ENCODE measurements at regions not wholly inside any gene's neighbourhood (a gene's known extent, or its start where the extent isn't known, plus 50 kb on each side); places are given as distances from the start of the nearest gene placed in this dataset.
A peak's percentile ranks its signal among the peaks of the same experiment; 100 is the strongest.

- no peaks in the 10 kb centered on the region for H3K9me3 ChIP-seq (replicated peaks in 1 of 11)
- peak overlapping the region in 8 of 11 experiments; percentile 34 to 69 (median 60); a peak in 14 of 22 replicates for H3K9ac ChIP-seq
- H3K27ac ChIP-seq: peak overlapping the region in 9 of 11 experiments; percentile 50 to 88 (median 82); a peak in 18 of 22 replicates
- H3K4me3 ChIP-seq: peak overlapping the region in 6 of 10 experiments; percentile 3 to 30 (median 15); a peak in 5 of 20 replicates
- no peak for TF ChIP-seq Cebpa-rat (IDR thresholded peaks at IDR 0.05)
- H3K27me3 ChIP-seq: no peaks in the 10 kb centered on the region
- no peaks in the 10 kb centered on the region for H3K36me3 ChIP-seq
- peaks cover 27 to 38% (median 30%) of the 10 kb centered on the region in 10 experiments for H3K4me1 ChIP-seq
- H3K4me2 ChIP-seq: peak overlapping the region; percentile 60 to 97 (median 86)
- H4K20me1 ChIP-seq: no peaks in the 10 kb centered on the region
Observed at GRCh38 chr9:105858877-105859276, 164.5 kb downstream of the TMEM38B start.

- Histone ChIP-seq H3K4me2 (peak overlapping the region; percentile 60 to 97 (median 86); a peak in 21 of 22 replicates), H3K4me3 (no peak overlapping the region), H3K36me3 (no peaks in the 10 kb centered on the region), H3K9me3 (replicated peaks in 1 of 11) (no peaks in the 10 kb centered on the region), H3K27me3 (no peaks in the 10 kb centered on the region), H3K4me1 (peaks cover 27 to 38% (median 30%) of the 10 kb centered on the region in 10 experiments), H3K27ac (peak overlapping the region in 9 of 11 experiments; percentile 30 to 88 (median 82); a peak in 19 of 22 replicates), H3K9ac (peak overlapping the region in 5 of 11 experiments; percentile 14 to 62 (median 57); a peak in 8 of 22 replicates), H4K20me1 (no peaks in the 10 kb centered on the region)
- TF ChIP-seq Cebpa-rat (IDR thresholded peaks at IDR 0.05): no peak
Observed at GRCh38 chr9:105859428-105860091, 165.2 kb downstream of the TMEM38B start.

- no peaks in the 10 kb centered on the region for H3K36me3 ChIP-seq
- TF ChIP-seq Cebpa-rat (IDR thresholded peaks at IDR 0.05): no peak
Observed at GRCh38 chr9:105860516-105860915, 166.2 kb downstream of the TMEM38B start.

GRCh38 chr9:105861972-105862371 lies 167.6 kb downstream of the TMEM38B start:
- peaks cover 26 to 36% (median 29%) of the 10 kb centered on the region in 10 experiments for H3K4me1 ChIP-seq
- H3K36me3 ChIP-seq: no peaks in the 10 kb centered on the region
- no peaks in the 10 kb centered on the region for H4K20me1 ChIP-seq
- TF ChIP-seq Cebpa-rat (IDR thresholded peaks at IDR 0.05): no peak
- H3K27me3 ChIP-seq: no peaks in the 10 kb centered on the region
- H3K9me3 ChIP-seq (replicated peaks in 1 of 11): no peaks in the 10 kb centered on the region
- no peak overlapping the region for H3K27ac ChIP-seq
- H3K4me3 ChIP-seq: no peak overlapping the region
- no peak overlapping the region for H3K4me2 ChIP-seq
- no peak overlapping the region for H3K9ac ChIP-seq

More at GRCh38 chr9:105860516-105860915, 166.2 kb downstream of the TMEM38B start:
- no peak overlapping the region for H3K27ac ChIP-seq
- no peak overlapping the region for H3K4me3 ChIP-seq
- no peak overlapping the region for H3K9ac ChIP-seq
- peaks cover 27 to 38% (median 30%) of the 10 kb centered on the region in 10 experiments for H3K4me1 ChIP-seq
- no peaks in the 10 kb centered on the region for H4K20me1 ChIP-seq
- no peaks in the 10 kb centered on the region for H3K9me3 ChIP-seq (replicated peaks in 1 of 11)
- H3K27me3 ChIP-seq: no peaks in the 10 kb centered on the region
- no peak overlapping the region for H3K4me2 ChIP-seq

GRCh38 chr9:105864248-105864898 lies 170.0 kb downstream of the TMEM38B start:
- H3K36me3 ChIP-seq: no peaks in the 10 kb centered on the region
- H3K4me1 ChIP-seq: peaks cover 2 to 13% (median 7%) of the 10 kb centered on the region in 10 experiments; a peak in 18 of 20 replicates
- TF ChIP-seq Cebpa-rat (IDR thresholded peaks at IDR 0.05): no peak
- H3K9me3 ChIP-seq (replicated peaks in 1 of 11): no peaks in the 10 kb centered on the region
- no peak overlapping the region for H3K4me2 ChIP-seq
- no peaks in the 10 kb centered on the region for H3K27me3 ChIP-seq
- no peak overlapping the region for H3K9ac ChIP-seq
- no peaks in the 10 kb centered on the region for H4K20me1 ChIP-seq
- H3K4me3 ChIP-seq: no peak overlapping the region
- no peak overlapping the region for H3K27ac ChIP-seq

- Histone ChIP-seq H3K9ac (no peak overlapping the region), H3K27me3 (no peaks in the 10 kb centered on the region), H4K20me1 (no peaks in the 10 kb centered on the region), H3K27ac (no peak overlapping the region), H3K36me3 (no peaks in the 10 kb centered on the region), H3K9me3 (replicated peaks in 1 of 11) (no peaks in the 10 kb centered on the region), H3K4me3 (no peak overlapping the region), H3K4me1 (peaks cover 0 to 3% (median 0%) of the 10 kb centered on the region in 10 experiments; a peak in 1 of 20 replicates), H3K4me2 (no peak overlapping the region)
- no peak for TF ChIP-seq Cebpa-rat (IDR thresholded peaks at IDR 0.05)
Observed at GRCh38 chr9:105865285-105865684, 170.9 kb downstream of the TMEM38B start.

- no peak for TF ChIP-seq Cebpa-rat (IDR thresholded peaks at IDR 0.05)
- Histone ChIP-seq H3K4me1 (peaks cover 0 to 7% (median 0%) of the 10 kb centered on the region in 10 experiments; a peak in 1 of 20 replicates), H3K4me2 (no peak overlapping the region), H4K20me1 (no peaks in the 10 kb centered on the region), H3K27ac (no peak overlapping the region), H3K9me3 (replicated peaks in 1 of 11) (no peaks in the 10 kb centered on the region), H3K27me3 (no peaks in the 10 kb centered on the region), H3K36me3 (no peaks in the 10 kb centered on the region), H3K4me3 (no peak overlapping the region), H3K9ac (no peak overlapping the region)
Observed at GRCh38 chr9:105871540-105871939, 177.2 kb downstream of the TMEM38B start.

- H3K4me2 ChIP-seq: no peak overlapping the region
- peaks cover under 1 to 21% (median 15%) of the 10 kb centered on the region in 10 experiments for H3K4me1 ChIP-seq
- no peak overlapping the region for H3K27ac ChIP-seq
- no peaks in the 10 kb centered on the region for H3K27me3 ChIP-seq
- H3K36me3 ChIP-seq: no peaks in the 10 kb centered on the region
- H3K9me3 ChIP-seq (replicated peaks in 1 of 11): no peaks in the 10 kb centered on the region
- no peak for TF ChIP-seq Cebpa-rat (IDR thresholded peaks at IDR 0.05)
- no peak overlapping the region for H3K4me3 ChIP-seq
- no peak overlapping the region for H3K9ac ChIP-seq
- H4K20me1 ChIP-seq: no peaks in the 10 kb centered on the region
Observed at GRCh38 chr9:105873801-105874200, 179.5 kb downstream of the TMEM38B start.

GRCh38 chr9:105877721-105878120 lies 183.4 kb downstream of the TMEM38B start:
- no peak overlapping the region for H3K9ac ChIP-seq
- no peaks in the 10 kb centered on the region for H3K36me3 ChIP-seq
- peak overlapping the region in 10 of 11 experiments; percentile 5 to 79 (median 68); a peak in 18 of 22 replicates for H3K4me2 ChIP-seq
- no peaks in the 10 kb centered on the region for H4K20me1 ChIP-seq
- H3K9me3 ChIP-seq (replicated peaks in 1 of 11): no peaks in the 10 kb centered on the region
- H3K27me3 ChIP-seq: no peaks in the 10 kb centered on the region
- H3K4me1 ChIP-seq: peaks cover 10 to 27% (median 22%) of the 10 kb centered on the region in 10 experiments
- no peak overlapping the region for H3K4me3 ChIP-seq
- no peak overlapping the region for H3K27ac ChIP-seq
- TF ChIP-seq Cebpa-rat (IDR thresholded peaks at IDR 0.05): no peak

All from BLaER1 treated with 17β-estradiol and CSF1 and Interleukin-3, amounts not matched to agents 10 nM and 100 nM (cell line).